ENCODE measurements at regions not wholly inside any gene's neighbourhood (a gene's known extent, or its start where the extent isn't known, plus 50 kb on each side); places are given as distances from the start of the nearest gene placed in this dataset.

- TF ChIP-seq JUN (CRISPR knock-in tag; IDR thresholded peaks at IDR 0.05): no peak
- no peak for TF ChIP-seq AR (CRISPR knock-in tag; IDR thresholded peaks at IDR 0.05)
- TF ChIP-seq FOXK1 (CRISPR knock-in tag; IDR thresholded peaks at IDR 0.05): no peak
- TF ChIP-seq ZNF423 (CRISPR knock-in tag; IDR thresholded peaks at IDR 0.05): no peak
- no peak for TF ChIP-seq AFF4 (CRISPR knock-in tag; IDR thresholded peaks at IDR 0.05; ENCODE audit: borderline replicate concordance)
- no peak for TF ChIP-seq NFYB (CRISPR knock-in tag; conservative IDR thresholded peaks at IDR 0.05; ENCODE audit: low read depth)
- TF ChIP-seq USF2 (CRISPR knock-in tag; IDR thresholded peaks at IDR 0.05): no peak
- no peak for TF ChIP-seq CREB1 (CRISPR knock-in tag; IDR thresholded peaks at IDR 0.05)
- no peak for TF ChIP-seq E2F4 (CRISPR knock-in tag; IDR thresholded peaks at IDR 0.05; ENCODE audit: borderline replicate concordance, low read depth)
- TF ChIP-seq CTCF (IDR thresholded peaks at IDR 0.05): no peak
- no peak for TF ChIP-seq NFATC4 (CRISPR knock-in tag; IDR thresholded peaks at IDR 0.05)
- no peak for TF ChIP-seq ESRRA (CRISPR knock-in tag; IDR thresholded peaks at IDR 0.05; ENCODE audit: borderline replicate concordance)
- TF ChIP-seq SP1 (CRISPR knock-in tag; conservative IDR thresholded peaks at IDR 0.05): no peak
- no peak for TF ChIP-seq ZNF263 (CRISPR knock-in tag; IDR thresholded peaks at IDR 0.05; ENCODE audit: low read depth)
Observed at GRCh38 chr1:60896701-60897363, 185.5 kb upstream of the NFIA start.
